HCEC 1CT (cell line): ENCODE measurements at regions not wholly inside any gene's neighbourhood (a gene's known extent, or its start where the extent isn't known, plus 50 kb on each side); places are given as distances from the start of the nearest gene placed in this dataset.
"Not testable (repeated sequence)": the region's sequence is repeated elsewhere in the genome, so short reads cannot be mapped to it uniquely, and the experiment has no call there.

Source experiments
- DNase-seq: peaks from one replicate; pipeline ENCODE4 v3.0.0-alpha.2; 2017

DNA sequence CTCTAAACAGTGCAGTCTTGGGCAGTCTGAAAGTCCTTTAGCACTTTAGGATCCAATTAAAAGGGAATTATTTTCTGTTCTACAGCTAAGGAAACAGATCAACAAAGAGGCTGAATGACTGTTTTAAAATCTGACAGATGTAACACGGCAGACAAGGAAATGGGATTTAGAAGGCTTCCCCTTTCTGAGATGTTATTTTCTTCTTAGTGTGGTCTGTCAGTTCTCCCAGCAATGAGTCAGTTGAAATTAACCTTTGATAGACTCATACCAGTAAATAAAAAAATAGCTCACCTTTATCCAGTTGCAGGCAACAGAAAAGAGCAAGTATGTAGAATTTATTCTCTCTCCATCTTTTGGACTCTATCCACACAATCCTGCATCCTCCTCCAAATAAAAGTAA is 98.1 kb downstream of the NEDD1 start:
- DNase-seq = no peak

DNA sequence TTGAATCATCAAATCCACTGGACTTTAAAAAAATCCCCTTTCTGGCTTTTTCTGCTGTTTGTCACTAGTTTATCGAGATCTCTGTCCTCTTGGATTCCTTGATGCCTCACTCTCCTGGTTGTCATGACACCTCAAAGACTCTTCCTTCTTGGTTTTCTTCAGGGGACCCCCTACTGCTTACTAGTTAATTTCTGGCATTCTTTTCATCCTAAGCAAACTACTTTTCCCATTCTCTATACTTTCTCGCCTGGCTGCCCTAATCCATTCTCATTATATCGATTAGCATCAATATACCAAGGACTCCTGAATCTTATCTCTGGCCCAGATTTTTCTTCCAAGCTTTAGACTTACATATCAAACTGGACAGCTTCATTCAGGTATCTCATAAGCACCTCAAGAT is 98.6 kb downstream of the NEDD1 start:
- DNase-seq = no peak

DNA sequence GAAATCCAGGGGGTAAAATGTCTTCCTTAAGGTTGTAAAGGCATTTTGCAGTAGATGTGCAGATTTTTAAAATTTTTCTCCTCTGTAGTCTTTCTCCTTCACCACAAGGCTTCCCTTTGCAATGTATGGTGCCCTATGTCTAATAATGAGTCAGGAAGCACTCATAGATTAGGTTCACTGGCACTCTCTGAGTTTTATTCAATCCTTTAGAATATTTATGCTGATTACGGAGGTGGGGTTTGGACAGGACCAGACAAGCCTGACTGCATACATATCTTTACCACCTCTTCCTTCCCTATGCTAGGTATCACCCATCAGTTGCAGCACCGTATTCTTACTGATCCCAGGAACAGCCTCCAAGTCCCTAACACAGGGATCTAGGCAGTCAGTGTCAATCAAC is 99.5 kb downstream of the NEDD1 start:
- no peak for DNase-seq

DNA sequence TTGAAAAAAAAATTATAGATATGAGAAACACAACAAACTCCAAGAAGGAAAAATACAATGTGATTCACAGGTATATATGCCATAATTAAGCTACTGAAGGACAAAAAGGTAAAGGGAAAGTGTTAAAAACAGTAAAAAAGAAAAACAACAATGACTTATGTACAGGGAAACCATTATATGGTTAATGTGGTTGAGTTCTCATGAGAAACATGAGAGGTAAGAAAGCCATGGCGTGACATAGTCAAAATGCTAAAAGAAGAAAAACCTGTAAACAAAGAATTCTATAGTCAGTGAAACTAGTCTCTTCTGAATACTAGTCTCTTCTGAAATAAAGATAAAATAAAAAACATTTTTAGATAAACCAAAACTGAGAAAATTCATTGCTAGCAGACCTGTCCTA is 109.1 kb downstream of the NEDD1 start:
- DNase-seq = no peak

DNA sequence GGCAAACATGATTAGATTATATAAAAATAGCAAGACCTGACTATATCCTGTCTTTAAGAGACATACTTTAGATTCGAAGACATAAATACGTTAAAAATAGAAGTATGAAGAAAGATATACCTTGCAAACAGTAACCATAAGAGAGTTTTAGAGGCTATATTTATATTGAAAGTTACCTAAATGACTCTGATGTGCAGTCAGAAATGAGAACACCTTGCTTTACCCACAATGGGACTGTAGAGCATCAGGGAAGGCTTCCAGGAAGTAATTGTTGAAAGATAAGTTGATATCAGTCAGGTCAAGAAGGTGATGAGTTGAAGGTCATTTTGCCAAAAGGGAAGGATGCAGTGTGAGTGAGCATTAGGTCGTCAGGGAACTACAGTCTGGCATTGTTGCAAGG is 110.2 kb downstream of the NEDD1 start:
- DNase-seq = no peak

DNA sequence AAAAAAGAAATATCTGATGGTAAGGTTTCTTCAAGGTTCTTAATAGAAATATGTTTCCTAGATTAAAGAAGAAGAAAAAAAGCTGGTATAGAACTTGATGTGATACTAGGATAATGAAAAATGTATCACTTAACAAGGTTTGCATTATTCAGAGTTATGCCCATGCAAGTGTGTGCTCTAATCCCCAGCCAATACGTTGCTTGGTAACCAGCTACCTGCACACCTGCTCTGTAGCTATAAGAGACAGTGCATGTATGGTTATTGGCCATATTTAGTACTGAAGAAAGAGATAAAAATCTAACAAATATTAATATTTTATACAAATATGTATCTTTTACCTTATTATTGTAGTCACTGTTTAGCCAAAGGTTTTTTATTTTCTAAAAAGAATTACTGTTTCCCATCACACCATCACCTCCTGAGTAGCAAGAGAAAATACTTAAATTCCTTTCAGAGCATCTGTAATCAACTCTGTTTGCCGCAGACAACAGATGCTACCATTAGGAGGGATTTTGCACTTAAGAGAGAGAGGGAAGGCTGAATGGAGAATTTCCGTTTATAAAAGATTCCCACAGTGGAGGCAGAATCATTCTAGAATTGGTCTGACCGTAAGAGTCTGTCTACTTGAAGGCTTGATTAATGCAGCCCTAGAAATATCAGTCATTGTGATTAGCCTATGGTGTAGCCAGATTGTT is 115.6 kb downstream of the NEDD1 start:
- DNase-seq = no peak

DNA sequence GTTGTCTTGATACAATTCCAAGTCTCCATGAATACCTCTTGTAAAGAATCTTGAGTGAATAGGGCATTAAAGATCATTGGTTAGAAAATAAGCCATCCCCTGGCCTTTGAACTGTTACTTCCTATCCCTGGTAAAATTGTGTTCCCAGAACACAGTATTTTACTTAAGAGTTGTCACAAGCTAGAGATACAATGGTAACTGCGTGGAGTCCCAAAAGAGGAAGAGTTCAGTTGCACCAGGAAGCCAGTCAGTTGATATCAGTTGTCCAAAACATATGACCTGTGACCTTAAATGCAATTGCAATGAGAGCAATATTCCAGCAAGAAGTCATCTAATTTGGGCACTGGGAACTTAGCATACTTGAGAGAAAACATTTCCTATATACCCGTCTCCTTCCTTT is 117.3 kb downstream of the NEDD1 start:
- DNase-seq = no peak

DNA sequence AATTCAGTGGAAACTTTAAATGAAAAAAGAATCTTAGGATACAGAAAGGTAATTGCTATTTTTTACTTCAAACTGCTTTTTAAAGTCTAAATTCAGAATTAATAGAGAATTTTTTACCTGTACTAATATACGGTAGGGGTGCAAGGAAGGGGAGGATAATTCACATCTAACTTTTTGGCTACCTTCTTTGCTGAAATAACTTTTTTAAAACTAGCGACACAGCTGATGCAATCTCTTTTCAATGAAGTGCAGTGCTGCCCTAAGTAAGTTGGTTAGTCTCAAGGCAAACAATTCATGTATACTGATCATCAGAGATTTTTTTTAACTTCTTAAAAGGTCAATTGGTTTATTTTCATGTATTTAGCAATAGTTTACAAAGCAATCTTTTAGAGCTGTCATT is 119.8 kb downstream of the NEDD1 start:
- DNase-seq = no peak

DNA sequence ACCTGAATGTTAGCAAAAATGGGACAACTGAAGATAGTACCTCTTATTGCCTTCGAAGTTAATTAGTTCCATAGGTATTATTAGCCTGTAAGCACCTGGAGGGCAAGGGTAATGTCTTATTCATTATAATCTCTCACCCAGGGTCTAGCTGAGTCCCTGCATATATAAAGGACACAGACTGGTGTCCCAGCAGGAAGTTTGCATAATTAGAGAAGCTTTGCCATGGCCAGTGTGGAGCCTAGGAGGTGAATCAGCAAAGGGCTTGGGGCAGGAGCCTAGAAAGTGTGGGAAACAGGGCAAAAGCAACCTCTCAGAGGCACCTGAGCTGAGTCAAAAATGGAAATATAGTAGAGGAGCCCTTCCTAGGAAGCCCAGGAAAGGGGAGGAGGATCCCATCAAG is 120.4 kb downstream of the NEDD1 start:
- no peak for DNase-seq

DNA sequence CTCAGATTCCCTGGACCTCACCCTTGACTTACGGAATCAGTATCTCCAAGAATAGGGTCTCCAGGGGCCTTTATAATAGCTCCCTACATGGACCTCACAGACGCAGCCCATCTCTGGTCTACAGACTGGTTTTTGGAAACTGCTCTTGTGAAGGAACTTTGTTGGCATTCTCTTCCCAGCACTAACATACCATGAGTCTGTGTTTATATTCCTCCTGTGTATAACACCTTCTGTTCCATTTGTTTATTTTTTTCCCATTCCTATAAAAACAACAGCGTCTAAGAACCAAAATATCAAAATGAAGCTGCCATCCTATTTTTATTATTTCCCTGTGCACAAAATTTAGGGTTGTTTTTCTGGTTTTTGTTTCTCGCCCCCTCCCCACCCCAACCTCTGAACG is 131.1 kb downstream of the NEDD1 start:
- no peak for DNase-seq

DNA sequence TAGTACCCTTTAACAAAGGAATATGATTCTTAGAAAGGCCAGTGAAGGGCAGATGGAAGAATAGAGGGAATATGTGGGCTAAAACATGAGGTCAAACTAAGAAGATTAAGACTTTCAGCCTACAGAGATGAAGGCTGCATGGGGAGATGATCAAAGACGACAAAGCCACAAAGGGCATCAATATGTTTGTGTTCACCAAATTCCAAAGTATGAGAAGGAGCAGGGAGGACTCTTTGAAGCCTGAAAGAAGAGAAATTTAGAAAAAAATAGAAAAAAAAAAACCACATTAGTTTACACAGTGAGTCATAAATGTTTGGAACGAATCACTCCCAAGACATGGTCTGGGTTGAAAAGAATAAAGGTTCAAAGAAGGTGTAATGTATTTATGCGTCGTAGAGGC is 131.8 kb downstream of the NEDD1 start:
- DNase-seq = no peak

DNA sequence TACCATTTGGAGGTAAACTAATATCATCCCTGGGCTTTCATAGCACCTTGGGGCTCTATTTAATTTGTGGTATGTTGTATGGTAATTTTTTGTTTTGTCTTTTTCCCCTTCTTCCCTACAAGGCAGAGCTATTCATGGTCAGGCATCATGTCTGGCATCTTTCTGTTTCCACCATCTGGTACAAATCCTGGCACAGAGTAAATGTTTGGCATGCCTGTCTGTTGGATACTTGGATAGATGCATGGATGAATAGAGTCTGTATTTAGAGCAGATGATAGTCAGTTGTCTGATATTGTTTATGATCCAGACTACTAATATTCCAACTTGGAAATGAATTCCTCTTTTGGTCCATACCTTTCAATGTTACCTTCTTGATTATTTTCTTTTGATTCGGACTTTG is 139.8 kb downstream of the NEDD1 start:
- DNase-seq = no peak

DNA sequence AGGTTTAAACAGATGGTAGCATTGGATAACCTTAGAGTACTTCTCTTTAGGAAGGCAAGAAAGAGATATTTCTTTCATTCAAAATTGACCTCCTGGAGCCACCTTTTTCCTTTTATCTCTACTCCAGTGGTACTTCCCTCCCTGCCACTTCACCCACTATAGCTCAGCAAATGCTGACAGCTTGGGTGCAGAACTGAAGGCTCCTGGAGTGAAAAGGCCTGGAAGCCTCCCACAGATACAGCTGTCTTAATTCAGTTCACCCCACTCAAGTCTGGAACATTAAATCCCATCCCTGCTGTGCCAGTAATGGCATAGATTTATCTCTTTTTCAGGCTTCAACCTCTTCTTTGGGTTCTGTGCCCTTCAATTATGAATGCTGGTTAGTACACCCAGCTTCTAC is 140.3 kb downstream of the NEDD1 start:
- no peak for DNase-seq

DNA sequence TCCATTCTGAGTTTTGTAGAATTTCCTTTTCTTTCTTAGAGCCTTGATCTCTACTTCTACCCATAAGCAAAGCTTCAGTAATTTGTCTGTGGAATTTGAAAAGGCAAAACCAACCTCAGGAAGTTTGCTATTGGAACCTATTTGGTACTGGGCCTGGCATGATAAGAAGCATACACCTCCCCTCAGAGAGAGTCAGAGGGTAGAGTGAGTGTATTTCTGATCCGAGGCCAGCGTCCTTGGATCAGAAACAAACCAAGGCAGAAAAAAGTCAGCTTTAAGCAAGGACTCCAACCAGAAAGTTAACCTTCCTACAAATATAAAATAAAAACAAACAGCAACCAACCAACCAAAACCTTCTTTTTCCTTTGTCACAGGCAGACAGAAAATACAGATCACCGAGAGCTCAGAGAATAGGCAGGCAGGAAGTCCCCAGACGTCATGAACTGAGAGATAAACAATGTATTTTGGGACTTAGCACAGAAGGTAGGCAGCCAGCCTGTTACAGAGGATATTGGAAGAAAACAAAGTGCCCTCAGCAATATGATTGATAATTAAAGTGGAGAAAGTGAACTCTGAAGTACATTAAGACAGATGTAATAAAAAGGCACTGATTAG is 141.5 kb downstream of the NEDD1 start:
- no peak for DNase-seq

DNA sequence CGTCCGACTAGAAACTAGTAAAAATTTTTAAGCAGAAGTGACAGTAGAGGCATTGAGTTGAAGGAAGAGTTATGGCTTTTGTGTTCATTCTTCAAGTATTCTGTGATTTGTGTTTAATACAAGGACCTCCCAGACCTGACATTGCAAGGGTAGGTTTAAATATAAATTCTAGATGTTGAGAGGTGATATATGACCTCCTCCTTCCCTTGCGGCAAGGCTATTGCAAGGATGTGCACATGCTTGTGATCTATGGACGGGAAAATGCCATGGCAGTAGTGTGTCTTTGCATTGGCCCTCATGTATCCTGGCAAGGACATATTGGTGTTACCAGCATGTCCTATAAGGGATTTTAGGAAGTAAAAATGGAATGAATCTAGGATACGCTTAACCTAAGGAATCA is 143.5 kb downstream of the NEDD1 start:
- DNase-seq = no peak

DNA sequence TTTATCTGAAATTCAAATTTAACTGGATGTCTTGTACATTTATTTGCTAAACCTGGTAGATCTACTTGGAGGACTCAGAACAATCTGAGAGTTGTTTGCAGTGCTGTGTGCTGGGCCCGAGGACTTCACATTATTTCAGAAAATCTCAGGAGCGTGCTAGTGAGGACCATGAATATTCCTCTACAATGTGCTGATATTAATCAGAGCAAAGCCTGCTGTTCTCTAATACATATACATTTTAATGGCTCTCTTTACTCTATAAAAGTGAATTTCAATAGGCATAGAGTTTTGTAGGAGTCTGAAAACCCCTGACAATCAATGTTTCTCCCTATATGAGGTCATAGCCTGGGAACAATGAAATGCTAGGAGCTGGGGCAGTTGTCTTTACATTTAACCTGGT is 144.3 kb downstream of the NEDD1 start:
- no peak for DNase-seq

DNA sequence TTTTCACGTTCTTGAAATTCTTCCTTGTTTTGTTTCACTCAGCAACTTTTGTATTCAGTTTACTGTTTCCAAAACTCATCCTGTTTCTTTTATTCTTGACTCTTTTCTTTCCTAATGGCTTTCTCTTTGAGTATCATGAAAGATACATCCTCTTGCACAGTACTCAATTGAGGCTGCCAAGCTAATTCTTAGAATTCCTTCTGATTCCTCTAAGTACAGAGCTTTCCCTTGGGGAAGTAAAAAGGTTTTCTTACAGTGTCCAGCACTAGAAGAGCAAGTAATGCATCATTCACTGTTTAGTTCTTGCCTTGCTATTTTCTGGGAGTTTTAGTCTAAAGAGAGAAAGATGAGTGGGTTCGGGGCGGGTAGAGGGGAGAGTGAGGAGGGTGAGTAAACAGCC is 154.1 kb downstream of the NEDD1 start:
- DNase-seq = no peak

DNA sequence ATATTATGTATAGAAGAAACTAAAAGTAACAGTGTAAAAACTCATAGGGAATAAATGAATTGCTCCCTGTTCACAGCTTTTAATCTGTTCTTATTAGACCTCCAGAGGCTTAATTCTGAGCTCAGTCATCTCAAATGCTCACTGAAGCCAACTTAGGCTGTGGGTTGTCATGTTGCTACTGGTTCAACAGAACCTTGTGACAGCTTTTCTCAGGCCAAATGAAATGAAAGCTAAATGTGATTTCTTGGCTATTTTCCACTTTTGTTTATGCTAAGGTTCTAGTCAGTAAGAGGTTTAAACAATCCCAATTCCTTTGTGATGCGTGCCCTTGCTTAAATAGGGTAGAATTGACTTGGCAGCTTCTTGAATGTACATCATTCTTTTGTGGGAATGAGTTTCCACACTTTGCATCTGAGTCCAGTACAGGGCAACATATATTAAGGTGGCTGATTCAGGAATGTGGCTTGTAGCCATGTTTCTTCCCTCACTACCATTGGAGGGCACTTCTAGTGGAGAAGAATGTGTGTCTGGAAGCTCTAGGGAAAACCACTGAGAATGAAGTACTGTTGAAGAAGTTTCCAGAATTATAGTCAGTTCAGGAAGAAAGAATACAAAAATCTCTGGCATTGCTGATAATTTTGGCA is 156.4 kb downstream of the NEDD1 start:
- DNase-seq = no peak

DNA sequence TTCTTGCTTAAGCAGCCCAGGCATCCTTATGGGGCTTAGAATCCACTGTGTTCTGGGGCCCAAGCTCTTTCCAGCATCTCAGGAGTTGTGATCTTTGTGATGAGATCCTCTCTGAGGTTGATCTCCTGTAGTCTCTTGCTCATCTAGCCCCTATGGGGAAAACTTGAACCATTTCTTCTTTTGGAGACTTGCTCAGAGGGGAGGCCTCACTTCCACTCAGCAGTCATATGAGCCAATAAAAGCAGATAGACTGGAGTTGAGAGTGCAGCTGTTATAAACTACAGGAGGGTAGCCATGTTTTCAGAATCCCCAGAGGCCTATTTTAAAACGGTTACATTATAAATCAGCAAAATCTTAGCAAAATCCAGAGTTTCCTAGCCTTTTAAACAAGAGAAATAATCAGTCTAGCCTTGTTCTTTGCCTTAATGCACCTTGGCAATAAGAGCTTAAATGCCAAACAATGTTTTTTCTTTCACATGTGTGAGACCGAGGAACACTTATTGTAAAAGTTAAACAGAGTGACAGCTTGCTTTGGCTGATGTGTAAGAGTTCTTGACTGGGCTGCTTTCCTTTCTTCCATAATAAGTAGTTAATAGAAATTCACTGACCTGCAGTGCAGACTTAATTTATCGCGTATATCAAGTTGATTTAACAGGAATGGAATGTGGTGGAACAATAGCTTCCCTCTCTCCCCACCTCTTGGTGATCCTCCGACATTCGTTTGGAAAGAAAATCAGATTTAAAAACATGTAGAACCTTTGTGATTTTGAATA is 168.3 kb downstream of the NEDD1 start:
- no peak for DNase-seq

DNA sequence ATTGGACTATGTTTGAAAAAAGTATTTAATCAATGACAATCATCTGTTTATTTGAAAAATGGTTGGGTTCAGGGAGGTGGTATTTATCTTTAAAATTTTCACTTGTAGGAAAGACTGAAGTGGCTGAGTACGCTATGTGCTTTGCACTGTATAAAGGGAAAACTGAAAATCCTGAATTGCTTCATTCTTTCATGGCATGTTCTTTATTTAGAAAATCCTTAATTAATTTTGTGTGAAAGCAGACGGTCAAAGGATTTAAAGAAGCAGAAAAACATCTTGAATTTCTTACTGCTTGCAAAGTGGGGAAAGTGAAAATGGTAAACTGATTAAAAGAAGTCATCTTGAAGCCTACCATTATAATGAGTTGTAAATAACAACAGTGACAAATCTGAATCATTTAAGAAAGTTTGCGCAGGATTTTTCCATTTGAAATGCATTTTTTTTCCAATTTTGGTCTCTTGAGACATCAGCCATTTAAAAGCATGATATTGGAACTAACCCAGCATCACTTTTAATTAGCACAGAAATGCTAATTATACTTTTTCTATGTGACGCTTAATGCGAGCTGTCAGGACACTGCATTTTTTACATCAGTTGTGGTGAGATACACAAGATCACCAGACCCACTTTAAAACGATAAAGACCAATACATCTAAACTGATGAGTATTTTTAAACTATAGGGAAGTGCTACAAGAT is 169.0 kb downstream of the NEDD1 start:
- DNase-seq = no peak

DNA sequence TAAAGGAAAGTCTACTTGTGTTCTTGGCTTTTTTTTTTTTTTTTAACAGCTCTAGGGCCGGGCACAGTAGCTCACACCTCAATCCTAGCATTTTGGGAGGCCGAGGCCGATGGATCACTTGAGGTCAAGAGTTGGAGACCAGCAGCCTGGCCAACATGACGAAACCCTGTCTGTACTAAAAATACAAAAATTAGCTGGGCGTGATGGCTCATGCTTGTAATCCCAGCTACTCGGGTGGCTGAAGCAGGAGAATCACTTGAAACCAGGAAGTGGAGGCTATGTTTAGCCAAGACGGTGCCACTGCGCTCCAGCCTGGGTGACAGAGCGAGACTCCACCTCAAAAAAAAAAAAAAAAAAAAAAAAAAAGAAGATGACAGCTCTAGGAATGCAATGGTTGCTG is 169.9 kb downstream of the NEDD1 start:
- DNase-seq = not testable (repeated sequence)

DNA sequence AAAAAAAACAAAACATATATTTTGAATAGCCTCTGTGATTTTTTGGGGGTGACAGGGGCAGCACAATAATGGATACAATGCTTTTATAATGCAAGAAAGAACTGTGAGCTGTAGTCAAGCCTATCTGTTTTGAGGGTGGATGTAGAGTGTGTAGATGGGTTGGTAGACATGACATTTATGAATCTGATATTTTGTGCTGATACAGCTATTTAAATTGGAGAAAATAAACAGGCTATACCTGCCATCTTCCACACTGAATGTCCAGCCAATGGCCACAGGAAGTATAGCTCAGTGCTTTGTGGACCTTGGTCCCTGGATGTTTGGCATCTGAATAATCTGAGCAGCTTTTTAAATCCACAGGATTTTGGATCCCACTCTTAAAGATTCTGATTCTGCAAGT is 175.0 kb downstream of the NEDD1 start:
- no peak for DNase-seq

DNA sequence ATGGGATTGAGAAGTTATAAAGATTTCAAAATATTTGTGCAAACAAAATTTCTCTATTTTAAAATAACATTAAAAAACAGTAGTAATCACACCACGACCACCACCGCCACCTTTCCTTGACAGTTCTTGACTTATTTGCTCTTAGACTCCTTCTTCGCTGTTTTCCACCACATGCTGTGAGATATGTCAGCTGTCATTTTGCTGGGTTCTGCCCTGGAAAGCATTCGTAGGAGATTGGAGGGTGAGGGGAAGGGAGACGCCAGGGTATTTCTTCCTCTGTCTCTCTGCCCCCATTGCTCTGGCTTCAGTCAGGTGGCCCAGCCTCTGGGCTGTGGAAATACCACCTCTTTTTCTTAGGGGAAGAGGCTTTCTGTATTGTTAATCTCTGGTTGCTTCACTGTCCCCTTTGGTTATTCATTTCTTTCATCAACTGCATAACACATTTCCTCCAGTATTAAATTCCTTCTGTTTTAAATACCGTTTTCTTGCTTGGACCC is 186.2 kb downstream of the NEDD1 start:
- no peak for DNase-seq
